Activated naive CD8-positive, alpha-beta T cell treated with anti-CD3 and anti-CD28 coated beads for 36 hours (primary cell): ENCODE measurements at regions not wholly inside any gene's neighbourhood (a gene's known extent, or its start where the extent isn't known, plus 50 kb on each side); places are given as distances from the start of the nearest gene placed in this dataset.

ENCODE experiments used
- DNase-seq: peaks from one replicate; pipeline ENCODE4 v3.0.0; 2021
- H3K27ac Mint-ChIP-seq: one replicate; pipeline ENCODE4 v1.8.0; 2022; ENCODE audit warnings: mild to moderate bottlenecking, moderate library complexity, mixed read lengths
- H3K27me3 Mint-ChIP-seq: one replicate; pipeline ENCODE4 v1.8.0; 2022; ENCODE audit warnings: mild to moderate bottlenecking, mixed read lengths
- H3K36me3 Mint-ChIP-seq: one replicate; pipeline ENCODE4 v1.8.0; 2021; ENCODE audit warnings: mild to moderate bottlenecking, mixed read lengths
- H3K4me1 Mint-ChIP-seq: one replicate; pipeline ENCODE4 v1.8.0; 2021; ENCODE audit warnings: mixed read lengths
- H3K4me3 Mint-ChIP-seq: one replicate; pipeline ENCODE4 v1.8.0; 2022; ENCODE audit warnings: mild to moderate bottlenecking, moderate library complexity, mixed read lengths
- H3K9me3 Mint-ChIP-seq: one replicate; pipeline ENCODE4 v1.8.0; 2022; ENCODE audit warnings: mixed read lengths

DNA sequence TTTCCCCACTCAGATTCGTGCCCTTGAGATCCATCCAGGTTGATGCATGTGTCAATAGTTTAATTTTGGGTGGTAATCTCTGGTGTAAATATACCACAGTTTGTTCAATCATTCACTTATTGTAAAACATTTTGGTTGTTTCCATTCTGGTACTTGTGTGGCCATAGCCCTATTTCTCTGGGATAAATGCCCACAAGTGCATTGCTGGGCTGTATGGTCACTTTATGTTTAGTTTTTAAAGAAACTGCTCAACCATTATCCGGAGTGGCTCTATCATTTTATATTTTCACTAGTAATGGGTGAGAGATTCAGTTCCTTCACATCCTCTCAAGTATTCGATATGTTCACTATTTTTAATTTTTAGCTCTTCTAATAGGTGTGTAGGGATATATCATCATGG is 60.7 kb upstream of the RNF24 start:
- Mint-ChIP-seq H3K9me3 (no peaks in the 10 kb centered on the region), H3K27me3 (peaks cover 7% of the 10 kb centered on the region), H3K36me3 (no peaks in the 10 kb centered on the region), H3K4me1 (peaks cover 9% of the 10 kb centered on the region), H3K27ac (no peak overlapping the region), H3K4me3 (no peak overlapping the region)
- DNase-seq, result no peak

DNA sequence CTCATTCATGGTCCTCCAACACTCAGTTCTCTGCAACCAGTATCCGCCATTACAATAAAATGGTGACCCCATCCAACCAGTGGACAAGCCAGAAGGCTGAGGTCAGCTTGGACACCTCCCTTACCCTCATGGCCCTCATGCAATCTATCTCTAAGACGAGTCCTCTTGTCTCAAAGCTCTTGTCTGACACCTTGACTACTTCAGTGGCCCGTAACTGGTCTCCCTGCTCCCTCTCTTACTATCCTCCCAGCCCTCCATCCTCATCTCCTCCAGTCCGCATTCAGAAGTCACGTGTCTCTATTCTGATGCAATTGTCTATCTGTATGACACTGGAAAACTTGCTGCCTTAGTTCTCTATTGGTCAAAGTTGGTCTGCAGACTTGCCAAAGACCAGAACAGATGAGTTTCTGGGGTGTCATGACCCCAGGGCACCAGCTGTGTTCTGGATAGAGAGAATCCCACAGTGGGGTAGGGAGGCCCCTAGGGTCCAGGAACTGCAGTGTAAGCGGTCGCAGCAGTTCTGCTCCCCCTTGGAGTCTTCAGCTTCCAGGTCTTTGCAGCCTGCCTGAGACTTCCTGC is 59.6 kb upstream of the RNF24 start:
- Mint-ChIP-seq H3K36me3 (no peaks in the 10 kb centered on the region), H3K4me1 (peaks cover 9% of the 10 kb centered on the region), H3K9me3 (no peaks in the 10 kb centered on the region), H3K27ac (no peak overlapping the region), H3K4me3 (no peak overlapping the region), H3K27me3 (peaks cover 7% of the 10 kb centered on the region)
- no peak for DNase-seq

DNA sequence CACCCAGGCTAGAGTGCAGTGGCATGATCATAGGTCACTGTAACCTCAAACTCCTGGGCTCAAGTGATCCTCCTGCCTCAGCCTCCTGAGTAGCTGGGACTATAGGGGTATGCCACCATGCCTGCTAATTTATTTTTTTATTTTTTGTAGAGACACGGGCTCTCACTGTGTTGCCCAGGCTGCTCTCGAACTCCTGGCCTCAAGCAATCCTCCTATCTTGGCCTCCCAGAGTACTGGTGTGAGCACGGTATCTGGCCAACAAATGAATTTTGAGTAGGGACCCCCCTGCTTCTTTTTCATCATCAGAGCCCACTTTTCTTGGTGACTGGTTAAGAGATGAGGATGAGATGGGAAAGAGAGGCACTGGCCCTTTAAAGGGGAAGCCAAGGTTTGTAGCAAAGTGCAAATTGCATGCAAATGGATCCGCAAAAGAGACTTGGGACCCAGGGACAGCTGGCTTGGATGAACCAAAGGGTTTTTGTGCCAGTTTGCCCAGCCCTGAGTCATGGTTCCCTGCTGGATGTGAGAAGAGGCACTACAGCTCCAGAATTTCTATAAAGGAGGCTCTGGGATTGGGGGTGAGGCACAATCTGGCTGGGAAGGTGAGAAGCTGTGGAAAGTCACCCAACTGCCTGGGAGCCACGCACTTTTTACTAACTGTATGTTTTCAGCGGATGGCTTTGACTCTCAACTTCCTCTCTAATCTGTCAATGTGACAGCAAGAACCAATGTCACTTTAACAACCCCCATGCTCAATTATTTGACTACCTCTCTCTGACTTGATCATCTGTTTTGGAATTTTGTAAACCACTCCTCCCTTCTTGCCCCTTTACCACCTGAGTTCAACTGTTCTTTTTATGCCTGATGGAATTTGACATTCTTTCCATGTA is 58.7 kb upstream of the RNF24 start:
- Mint-ChIP-seq H3K4me1 (peaks cover 9% of the 10 kb centered on the region), H3K9me3 (no peaks in the 10 kb centered on the region), H3K27ac (no peak overlapping the region), H3K36me3 (no peaks in the 10 kb centered on the region), H3K27me3 (peaks cover 7% of the 10 kb centered on the region), H3K4me3 (no peak overlapping the region)
- no peak for DNase-seq

DNA sequence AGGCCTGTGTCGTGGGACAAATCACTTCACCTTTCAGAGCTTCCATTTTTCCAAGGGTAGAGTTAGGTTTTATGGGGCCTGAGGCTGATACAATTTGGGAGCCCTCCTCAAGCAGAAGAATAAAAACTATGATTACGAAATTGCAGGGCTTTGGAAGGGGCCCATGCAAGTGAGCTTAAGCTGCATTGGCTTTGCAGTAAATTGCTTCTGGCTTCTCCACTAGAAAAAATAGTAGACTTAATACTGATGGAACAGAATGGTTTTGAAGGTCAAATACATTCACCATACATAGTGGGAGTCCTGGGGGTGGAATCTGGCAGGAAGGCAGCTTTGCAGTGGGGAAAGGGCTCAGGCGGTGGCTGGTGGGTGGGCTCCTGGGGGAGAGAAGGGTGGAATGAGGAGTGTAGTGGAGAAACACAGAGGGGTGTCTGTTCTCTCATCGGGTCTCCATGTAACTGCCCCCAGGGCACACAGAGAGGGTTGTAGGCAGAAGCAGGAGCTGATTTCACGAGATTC is 55.9 kb upstream of the RNF24 start:
- Mint-ChIP-seq H3K4me1 (no peaks in the 10 kb centered on the region), H3K36me3 (no peaks in the 10 kb centered on the region), H3K4me3 (no peak overlapping the region), H3K27me3 (no peaks in the 10 kb centered on the region), H3K9me3 (no peaks in the 10 kb centered on the region), H3K27ac (no peak overlapping the region)
- DNase-seq, result no peak

DNA sequence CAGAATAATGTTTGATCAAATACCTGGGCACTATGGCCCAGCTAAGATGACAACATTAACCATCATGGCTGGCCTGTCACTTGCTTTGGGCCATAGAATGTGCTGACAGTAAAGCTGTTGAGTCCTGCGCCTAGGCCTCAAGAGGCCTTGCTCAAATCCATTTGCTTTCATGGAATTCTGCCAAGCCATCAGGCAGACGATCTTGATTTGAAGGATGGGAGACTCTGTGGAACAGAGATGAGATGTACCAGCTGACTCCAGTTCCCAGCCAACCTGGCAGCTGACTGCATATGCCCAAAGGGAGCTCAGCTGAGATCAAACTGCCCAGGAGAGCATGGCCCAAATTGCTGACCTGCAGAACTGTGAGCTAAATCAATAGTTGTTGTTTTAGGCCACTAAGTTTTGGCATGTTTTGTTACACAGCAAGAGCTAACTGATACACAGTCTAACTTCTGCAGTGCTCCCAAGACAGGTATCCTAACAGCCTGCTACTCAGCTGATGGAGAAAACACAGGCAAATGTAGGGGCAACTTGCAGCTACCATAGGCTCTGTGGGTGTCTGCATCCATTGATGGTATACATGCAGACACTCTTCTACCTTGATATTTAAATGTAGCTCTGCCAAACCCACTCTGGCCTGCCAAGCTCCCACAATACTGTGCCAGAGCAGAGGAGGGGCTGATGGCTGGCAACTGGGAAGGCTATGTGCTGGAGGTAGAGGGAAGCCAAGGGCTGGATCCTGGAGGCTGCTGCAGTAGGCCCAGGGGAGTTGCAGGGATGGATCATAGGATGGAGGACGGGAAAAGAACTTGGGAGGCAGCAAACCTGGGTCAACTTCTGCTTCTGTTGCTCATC is 55.2 kb upstream of the RNF24 start:
- no peak for DNase-seq
- H3K36me3 Mint-ChIP-seq, result no peaks in the 10 kb centered on the region
- H3K9me3 Mint-ChIP-seq, result no peaks in the 10 kb centered on the region
- H3K4me1 Mint-ChIP-seq, result no peaks in the 10 kb centered on the region
- H3K27me3 Mint-ChIP-seq, result no peaks in the 10 kb centered on the region
- no peak overlapping the region for H3K4me3 Mint-ChIP-seq
- H3K27ac Mint-ChIP-seq, result no peak overlapping the region

DNA sequence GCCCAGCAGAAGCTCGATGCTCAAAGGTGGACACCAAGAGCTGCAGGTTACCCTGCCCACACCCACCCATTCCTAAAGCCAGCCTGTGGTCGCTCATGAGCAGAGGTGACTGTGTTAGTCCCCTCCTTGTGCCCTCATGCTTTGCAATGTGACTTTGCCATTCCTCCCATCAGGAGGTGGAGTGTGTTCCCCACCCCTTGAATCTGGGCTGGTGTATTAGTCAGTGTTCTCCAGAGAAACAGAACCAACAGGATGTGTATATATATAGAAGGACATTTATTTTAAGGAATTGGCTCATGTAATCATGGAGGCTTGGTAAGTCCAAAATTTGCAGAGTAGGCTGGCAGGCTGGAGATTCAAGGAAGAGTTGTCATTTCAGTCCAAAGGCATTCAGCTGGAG is 54.4 kb upstream of the RNF24 start:
- no peak for DNase-seq
- Mint-ChIP-seq H3K27ac (no peak overlapping the region), H3K9me3 (no peaks in the 10 kb centered on the region)

DNA sequence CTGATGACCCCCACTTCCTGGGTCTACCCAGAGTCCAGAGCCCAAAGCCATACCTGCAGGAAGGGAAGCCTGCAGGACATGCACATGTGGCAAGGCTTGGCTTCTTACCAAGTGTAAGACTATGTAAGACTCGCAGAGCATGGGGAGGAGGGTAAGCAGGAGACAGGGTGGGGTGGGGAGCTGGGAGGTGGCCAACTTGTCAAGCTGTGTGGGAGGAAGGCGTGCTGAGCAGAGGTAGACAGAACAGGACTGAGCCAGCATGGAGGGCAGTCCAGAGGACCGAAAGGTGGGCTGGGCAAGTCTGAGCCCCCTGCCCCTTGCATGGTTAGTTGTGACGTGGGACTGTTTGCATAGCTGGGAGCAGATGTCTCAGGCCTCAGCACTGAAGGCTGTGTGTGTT is 53.4 kb upstream of the RNF24 start:
- Mint-ChIP-seq H3K9me3 (no peaks in the 10 kb centered on the region), H3K27ac (no peak overlapping the region), H3K4me1 (no peaks in the 10 kb centered on the region), H3K4me3 (no peak overlapping the region), H3K36me3 (no peaks in the 10 kb centered on the region), H3K27me3 (no peaks in the 10 kb centered on the region)
- DNase-seq, result no peak

More for the DNA sequence above, 54.4 kb upstream of the RNF24 start:
- Mint-ChIP-seq H3K36me3 (no peaks in the 10 kb centered on the region), H3K27me3 (no peaks in the 10 kb centered on the region), H3K4me1 (no peaks in the 10 kb centered on the region), H3K4me3 (no peak overlapping the region)

DNA sequence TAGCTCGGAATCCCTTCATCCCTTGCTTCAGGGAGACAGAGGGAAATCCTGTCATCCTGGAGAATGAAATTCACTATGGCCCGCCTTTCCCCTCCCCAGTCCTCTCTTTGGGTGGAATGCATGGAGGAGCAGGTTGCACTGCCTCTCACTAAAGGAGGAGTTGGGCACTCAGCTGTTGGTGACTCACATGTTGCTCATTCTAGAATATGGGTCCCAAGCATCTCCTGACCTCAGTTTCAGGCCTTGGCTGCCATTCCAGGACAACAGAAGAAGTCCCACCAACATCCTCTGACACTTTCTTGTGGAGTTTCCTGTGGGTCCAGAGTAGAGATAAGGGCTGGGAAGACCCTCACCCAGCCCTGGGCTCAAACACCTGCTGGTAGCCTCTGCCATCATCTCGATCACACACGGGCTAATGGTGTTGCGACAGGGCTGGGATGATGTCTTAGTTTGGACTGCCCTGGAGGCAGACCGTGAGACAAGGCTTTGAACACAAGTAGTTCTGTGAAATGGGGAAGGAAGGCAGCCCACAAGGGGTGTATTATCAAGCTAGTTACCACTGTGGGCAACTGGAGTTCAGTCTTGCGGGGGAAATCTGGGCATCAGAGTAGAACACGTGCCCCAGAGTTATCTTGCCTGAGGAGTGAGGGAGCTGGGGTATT is 52.4 kb upstream of the RNF24 start:
- Mint-ChIP-seq H3K27ac (no peak overlapping the region), H3K27me3 (no peaks in the 10 kb centered on the region), H3K4me1 (no peaks in the 10 kb centered on the region), H3K4me3 (no peak overlapping the region), H3K9me3 (no peaks in the 10 kb centered on the region), H3K36me3 (no peaks in the 10 kb centered on the region)
- no peak for DNase-seq

DNA sequence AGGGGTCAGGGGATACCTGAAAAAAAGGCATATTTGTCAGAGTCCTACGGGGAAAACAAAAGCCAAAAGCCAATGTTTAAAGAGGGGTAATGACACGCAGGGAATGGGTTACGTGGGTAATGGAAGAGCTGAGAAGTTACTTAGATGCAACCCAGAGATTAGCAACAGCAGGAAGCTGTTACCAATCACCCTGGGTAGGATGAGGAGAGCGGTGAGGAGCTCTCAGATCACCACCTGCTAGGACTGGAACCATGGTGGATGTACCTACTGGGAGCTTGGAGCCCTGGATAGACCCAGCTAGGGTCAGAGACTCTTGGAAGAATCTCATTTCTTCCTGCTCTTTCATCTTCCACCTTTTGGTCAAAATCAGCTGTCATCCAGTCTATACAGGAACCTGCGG is 51.2 kb upstream of the RNF24 start:
- Mint-ChIP-seq H3K4me3 (no peak overlapping the region), H3K27ac (no peak overlapping the region)
- no peak for DNase-seq

DNA sequence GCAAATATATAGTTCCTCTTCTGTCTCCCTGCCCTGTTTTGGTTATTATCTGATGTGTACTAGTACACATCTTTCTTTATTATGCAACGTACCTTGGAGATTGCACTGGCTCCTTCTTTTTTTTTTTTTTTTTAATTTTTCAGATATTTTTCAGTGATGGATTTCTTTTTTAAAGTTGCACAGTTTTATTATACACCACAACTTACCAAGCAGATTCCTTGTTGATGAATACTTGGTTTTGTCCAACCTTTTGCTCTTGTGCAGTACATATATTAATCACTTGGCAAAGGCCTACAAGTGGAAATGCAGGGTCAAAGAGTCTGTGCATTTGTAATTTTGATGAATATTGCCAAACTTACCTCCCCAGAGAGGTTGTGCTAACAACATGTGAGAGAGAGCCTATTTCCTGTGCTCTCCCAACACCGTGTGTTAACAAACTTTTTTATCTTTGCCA is 50.1 kb upstream of the RNF24 start:
- no peaks in the 10 kb centered on the region for H3K9me3 Mint-ChIP-seq
- no peaks in the 10 kb centered on the region for H3K27me3 Mint-ChIP-seq
- H3K36me3 Mint-ChIP-seq, result no peaks in the 10 kb centered on the region
- H3K4me3 Mint-ChIP-seq, result no peak overlapping the region
- no peak for DNase-seq
- H3K27ac Mint-ChIP-seq, result no peak overlapping the region
- H3K4me1 Mint-ChIP-seq, result no peaks in the 10 kb centered on the region

More for the DNA sequence above, 51.2 kb upstream of the RNF24 start:
- H3K4me1 Mint-ChIP-seq, result no peaks in the 10 kb centered on the region
- no peaks in the 10 kb centered on the region for H3K9me3 Mint-ChIP-seq
- no peaks in the 10 kb centered on the region for H3K36me3 Mint-ChIP-seq
- H3K27me3 Mint-ChIP-seq, result no peaks in the 10 kb centered on the region
